Endodermal cell (in vitro differentiated cells): ENCODE measurements at regions not wholly inside any gene's neighbourhood (a gene's known extent, or its start where the extent isn't known, plus 50 kb on each side); places are given as distances from the start of the nearest gene placed in this dataset.

Experiments used
- DNase-seq: peaks from one replicate; pipeline ENCODE4 v3.0.0-alpha.2; 2017
- H3K27ac ChIP-seq: 2 replicates; pipeline ENCODE4 v1.5.1; 2013; ENCODE audit warnings: mild to moderate bottlenecking, low read depth, low read length, moderate library complexity
- H3K27me3 ChIP-seq: 2 replicates; pipeline ENCODE4 v1.6.1; 2013; ENCODE audit warnings: mild to moderate bottlenecking, low read length, moderate library complexity; ENCODE audit not compliant: insufficient read depth, control insufficient read depth, poor library complexity, severe bottlenecking
- H3K36me3 ChIP-seq: 2 replicates; pipeline ENCODE4 v1.7.0; 2013; ENCODE audit warnings: mild to moderate bottlenecking, low read length, moderate library complexity; ENCODE audit not compliant: control insufficient read depth, insufficient read depth
- H3K4me1 ChIP-seq: one replicate; pipeline ENCODE4 v1.7.0; 2013; ENCODE audit warnings: low read length; ENCODE audit not compliant: control insufficient read depth, insufficient read depth
- H3K4me3 ChIP-seq: 2 replicates; pipeline ENCODE4 v1.5.1; 2013; ENCODE audit warnings: mild to moderate bottlenecking, low read length, moderate library complexity
- H3K9ac ChIP-seq: 2 replicates; pipeline ENCODE4 v1.6.1; 2013; ENCODE audit warnings: mild to moderate bottlenecking, low read length, moderate library complexity; ENCODE audit not compliant: poor library complexity, severe bottlenecking; ENCODE audit errors: extremely low read depth
- H3K9me3 ChIP-seq: 2 replicates; pipeline ENCODE4 v1.6.1; 2013; ENCODE audit warnings: mild to moderate bottlenecking, low read length, moderate library complexity; ENCODE audit not compliant: control insufficient read depth
- H3K27ac Mint-ChIP-seq: 2 replicates; pipeline ENCODE4 v1.8.0; 2020; ENCODE audit warnings: mixed read lengths
- H3K27me3 Mint-ChIP-seq: 2 replicates; pipeline ENCODE4 v1.8.0; 2021; ENCODE audit warnings: mild to moderate bottlenecking, mixed read lengths; ENCODE audit not compliant: insufficient read depth
- H3K36me3 Mint-ChIP-seq: 2 replicates; pipeline ENCODE4 v1.8.0; 2020; ENCODE audit warnings: low read depth, mixed read lengths
- H3K4me1 Mint-ChIP-seq: 2 replicates; pipeline ENCODE4 v1.8.0; 2020; ENCODE audit warnings: mixed read lengths
- H3K4me3 Mint-ChIP-seq: 2 replicates; pipeline ENCODE4 v1.8.0; 2020; ENCODE audit warnings: mild to moderate bottlenecking, moderate library complexity, mixed read lengths
- H3K9me3 Mint-ChIP-seq: 2 replicates; pipeline ENCODE4 v1.8.0; 2020; ENCODE audit warnings: mild to moderate bottlenecking, mixed read lengths
- WGBS, 2 experiments: methylation state at CpG; one replicate each; pipeline versions ENCODE4 v1.1.5 to v1.1.7; 2013; ENCODE audit warnings: missing lambda C conversion rate in 2 of 2, mixed read lengths in 1 of 2; ENCODE audit not compliant: insufficient coverage in 1 of 2, insufficient read length in 1 of 2; 5-methylcytosine and 5-hydroxymethylcytosine counted together
- TF ChIP-seq, protein P1 (sequence below): fragments of 200-600 bp; sonication (generic); conservative IDR thresholded peaks from 2 replicates; pipeline ENCODE4 v1.5.0; 2021; ENCODE audit warnings: antibody characterized with exemption, mild to moderate bottlenecking

DNA sequence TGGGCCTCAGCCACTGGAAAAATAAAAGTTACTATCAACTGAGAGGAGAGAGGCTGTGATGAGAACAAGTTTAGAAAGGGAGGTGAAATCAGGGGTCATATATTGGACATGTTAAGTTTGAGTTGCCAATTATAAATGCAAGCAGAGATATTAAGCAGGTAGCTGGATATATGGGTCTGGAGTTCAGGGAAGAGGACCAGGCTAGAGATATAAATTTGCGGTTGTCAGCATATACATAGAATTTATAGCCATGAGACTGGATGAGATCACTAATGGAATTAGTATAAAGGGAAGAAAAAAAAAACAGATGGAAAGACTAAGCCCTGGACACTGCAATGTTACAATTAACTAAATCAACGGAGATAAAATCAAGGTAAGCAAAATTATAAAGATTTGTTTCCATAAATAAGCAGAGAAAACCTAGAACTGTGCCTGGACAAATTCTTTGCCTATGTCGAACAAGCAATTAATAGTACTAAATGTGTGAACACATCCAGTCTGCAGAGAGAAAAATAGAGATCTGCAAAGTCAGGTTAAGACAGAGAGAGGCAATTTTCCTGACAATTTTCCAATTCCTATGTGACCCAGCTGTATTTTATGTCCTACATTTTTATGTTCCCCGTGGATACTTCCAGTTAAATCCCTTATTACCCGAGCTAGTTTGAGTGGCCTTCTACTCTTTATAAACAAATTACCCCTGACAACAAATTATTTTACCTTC lies 265.4 kb downstream of the GASK1B start:
- H3K27me3 Mint-ChIP-seq, result no peaks in the 10 kb centered on the region
- H3K4me1 Mint-ChIP-seq, result no peaks in the 10 kb centered on the region
- WGBS, 2 experiments, result 90 to 91% methylated on average over 5 of the region's 5 CpGs
- no peaks in the 10 kb centered on the region for H3K36me3 Mint-ChIP-seq
- H3K9me3 ChIP-seq, result no peaks in the 10 kb centered on the region
- TF ChIP-seq, protein P1, sequence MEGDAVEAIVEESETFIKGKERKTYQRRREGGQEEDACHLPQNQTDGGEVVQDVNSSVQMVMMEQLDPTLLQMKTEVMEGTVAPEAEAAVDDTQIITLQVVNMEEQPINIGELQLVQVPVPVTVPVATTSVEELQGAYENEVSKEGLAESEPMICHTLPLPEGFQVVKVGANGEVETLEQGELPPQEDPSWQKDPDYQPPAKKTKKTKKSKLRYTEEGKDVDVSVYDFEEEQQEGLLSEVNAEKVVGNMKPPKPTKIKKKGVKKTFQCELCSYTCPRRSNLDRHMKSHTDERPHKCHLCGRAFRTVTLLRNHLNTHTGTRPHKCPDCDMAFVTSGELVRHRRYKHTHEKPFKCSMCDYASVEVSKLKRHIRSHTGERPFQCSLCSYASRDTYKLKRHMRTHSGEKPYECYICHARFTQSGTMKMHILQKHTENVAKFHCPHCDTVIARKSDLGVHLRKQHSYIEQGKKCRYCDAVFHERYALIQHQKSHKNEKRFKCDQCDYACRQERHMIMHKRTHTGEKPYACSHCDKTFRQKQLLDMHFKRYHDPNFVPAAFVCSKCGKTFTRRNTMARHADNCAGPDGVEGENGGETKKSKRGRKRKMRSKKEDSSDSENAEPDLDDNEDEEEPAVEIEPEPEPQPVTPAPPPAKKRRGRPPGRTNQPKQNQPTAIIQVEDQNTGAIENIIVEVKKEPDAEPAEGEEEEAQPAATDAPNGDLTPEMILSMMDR, result no peak
- no peak overlapping the region for H3K9ac ChIP-seq
- no peak overlapping the region for H3K27ac ChIP-seq
- no peaks in the 10 kb centered on the region for H3K9me3 Mint-ChIP-seq
- no peaks in the 10 kb centered on the region for H3K36me3 ChIP-seq
- no peak overlapping the region for H3K4me3 ChIP-seq
- no peaks in the 10 kb centered on the region for H3K27me3 ChIP-seq
- H3K27ac Mint-ChIP-seq, result no peak overlapping the region
- H3K4me3 Mint-ChIP-seq, result no peak overlapping the region
- DNase-seq, result no peak
- no peaks in the 10 kb centered on the region for H3K4me1 ChIP-seq

DNA sequence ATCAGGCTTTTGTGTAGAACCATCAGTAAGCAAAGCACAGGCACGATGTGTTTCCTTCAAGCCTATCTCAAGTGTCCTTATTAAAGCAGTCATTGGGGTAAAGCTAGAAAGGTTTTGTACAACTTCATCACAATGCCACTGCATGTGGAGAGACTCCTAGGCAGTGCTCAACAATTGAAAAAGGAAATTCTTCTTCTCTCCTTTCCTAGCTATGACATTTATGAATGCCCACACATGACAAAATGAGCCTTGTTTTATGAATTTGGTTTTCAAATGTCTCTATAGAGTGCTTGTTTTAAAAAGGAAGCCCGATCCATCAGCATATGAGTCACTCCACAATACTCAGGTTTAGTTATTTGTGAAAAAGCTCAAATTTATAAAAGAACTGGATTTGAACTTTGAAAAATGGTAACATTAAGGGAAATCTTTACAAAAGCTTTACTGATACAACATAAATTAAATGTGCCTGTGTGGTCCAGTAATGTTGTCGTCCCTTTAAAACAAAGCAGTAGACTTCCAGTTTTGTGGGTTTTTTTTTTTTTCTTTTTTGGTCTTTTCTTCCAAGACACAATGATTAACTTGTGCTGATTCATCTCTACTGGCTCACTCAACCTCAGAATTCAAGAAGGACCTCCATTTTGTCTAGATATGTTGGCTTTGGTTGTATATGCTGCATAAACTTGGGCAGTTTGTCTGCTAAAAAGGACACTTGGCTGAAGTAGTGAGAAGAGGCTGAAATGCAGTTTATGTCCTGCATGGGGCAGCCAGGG lies 273.8 kb downstream of the GASK1B start:
- Mint-ChIP-seq H3K27ac (no peak overlapping the region), H3K4me3 (no peak overlapping the region), H3K27me3 (no peaks in the 10 kb centered on the region), H3K9me3 (no peaks in the 10 kb centered on the region), H3K4me1 (peaks cover 32% of the 10 kb centered on the region), H3K36me3 (no peaks in the 10 kb centered on the region)
- TF ChIP-seq, protein P1, result no peak
- peaks cover 10% of the 10 kb centered on the region for H3K4me1 ChIP-seq
- no peak for DNase-seq
- no peak overlapping the region for H3K4me3 ChIP-seq
- H3K9me3 ChIP-seq, result no peaks in the 10 kb centered on the region
- H3K36me3 ChIP-seq, result no peaks in the 10 kb centered on the region
- WGBS, 2 experiments, result 60 to 94% methylated on average over 1 to 3 of the region's 3 CpGs
- no peak overlapping the region for H3K27ac ChIP-seq
- no peak overlapping the region for H3K9ac ChIP-seq
- H3K27me3 ChIP-seq, result no peaks in the 10 kb centered on the region

DNA sequence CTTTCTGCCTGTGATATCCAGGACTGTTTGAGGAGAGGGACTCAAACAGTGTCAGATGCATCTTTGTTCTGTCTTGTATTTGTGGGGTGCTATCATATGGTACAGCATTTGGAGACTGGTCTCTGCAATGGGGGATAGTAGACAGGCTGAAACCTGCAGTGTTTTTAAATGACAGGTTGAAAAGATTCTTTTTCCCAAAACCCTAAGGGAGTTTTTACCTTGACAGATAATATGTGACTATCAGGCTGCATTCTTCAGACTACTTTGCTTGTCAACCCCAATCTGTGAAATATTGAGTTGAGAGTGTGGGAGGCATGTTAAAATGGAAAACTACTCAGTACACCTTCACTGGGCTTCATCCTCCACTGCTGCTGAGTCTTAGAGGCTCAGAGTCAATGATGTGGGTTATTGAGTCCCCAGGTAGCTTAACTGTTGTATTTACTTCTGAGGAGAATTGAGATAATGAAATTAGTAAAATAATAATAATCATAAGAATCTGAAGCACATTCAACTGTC lies 274.9 kb downstream of the GASK1B start:
- no peak for DNase-seq
- Histone ChIP-seq H3K36me3 (no peaks in the 10 kb centered on the region), H3K9ac (no peak overlapping the region), H3K4me3 (no peak overlapping the region), H3K27me3 (no peaks in the 10 kb centered on the region), H3K9me3 (no peaks in the 10 kb centered on the region), H3K4me1 (peaks cover 10% of the 10 kb centered on the region), H3K27ac (no peak overlapping the region)
- Mint-ChIP-seq H3K4me1 (peaks cover 32% of the 10 kb centered on the region), H3K36me3 (no peaks in the 10 kb centered on the region), H3K4me3 (no peak overlapping the region), H3K27me3 (no peaks in the 10 kb centered on the region), H3K27ac (no peak overlapping the region), H3K9me3 (no peaks in the 10 kb centered on the region)
- TF ChIP-seq, protein P1, result no peak
